Effector CD4-positive, alpha-beta T cell (primary cell): ENCODE measurements at regions not wholly inside any gene's neighbourhood (a gene's known extent, or its start where the extent isn't known, plus 50 kb on each side); places are given as distances from the start of the nearest gene placed in this dataset.

Experiments used
- DNase-seq: peaks from one replicate; pipeline ENCODE4 v3.0.0-alpha.2; 2020

GRCh38 chr5:129821477-129822131 is 73.7 kb downstream of the MINAR2 start:
- DNase-seq = no peak

DNA sequence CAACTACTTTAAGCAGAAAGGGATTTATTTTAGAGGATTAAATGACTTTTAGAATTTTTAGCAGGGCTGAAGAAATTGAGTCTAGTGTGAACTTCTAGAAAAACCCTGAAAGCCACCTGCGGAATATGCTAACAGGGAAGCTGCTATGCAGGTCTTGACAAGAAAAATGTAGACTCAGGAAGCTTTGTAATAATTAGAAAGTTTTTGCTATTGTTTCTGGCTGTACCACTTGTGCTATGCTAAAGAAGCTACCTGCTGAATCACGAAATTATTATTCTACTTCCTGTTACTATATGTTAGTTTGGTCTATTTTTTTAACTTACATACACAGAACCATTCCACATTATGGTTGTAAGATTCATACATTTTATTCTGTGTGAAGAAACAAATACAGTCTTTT is 74.0 kb upstream of the CHSY3 start:
- no peak for DNase-seq

DNA sequence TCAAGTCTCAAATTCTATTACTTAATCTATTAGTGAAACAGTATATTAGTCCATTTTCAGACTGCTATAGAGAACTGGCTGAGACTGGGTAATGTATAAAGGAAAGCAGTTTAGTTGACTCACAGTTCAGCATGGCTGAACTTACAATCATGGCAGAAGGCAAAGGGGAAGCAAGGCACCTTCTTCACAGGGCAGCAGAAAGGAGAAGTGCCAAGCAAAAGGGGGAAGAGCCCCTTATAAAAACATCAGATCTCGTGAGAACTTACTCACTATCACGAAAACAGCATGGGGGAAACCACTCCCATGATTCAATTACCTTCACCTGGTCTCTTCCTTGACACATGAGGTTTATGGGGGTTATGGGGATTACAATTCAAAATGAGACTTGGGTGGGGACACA is 67.9 kb upstream of the CHSY3 start:
- no peak for DNase-seq

DNA sequence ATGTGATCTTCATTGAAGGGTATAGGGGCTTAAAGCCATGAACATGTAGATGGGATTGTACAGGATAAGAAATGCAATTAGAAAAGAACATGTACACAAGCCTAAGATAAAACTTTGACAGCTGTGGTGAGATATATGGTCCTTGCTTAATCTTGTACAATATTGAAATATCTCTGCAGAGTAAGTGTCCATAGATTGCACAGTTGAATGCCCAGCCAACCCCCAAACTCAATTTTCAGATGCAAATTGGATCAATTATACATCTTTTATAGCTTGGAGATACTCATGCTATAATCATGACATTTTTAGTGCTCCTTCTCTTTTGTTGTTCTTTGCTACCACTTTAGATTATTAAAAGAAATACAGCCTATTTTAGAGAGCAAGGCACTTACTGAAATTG is 59.5 kb upstream of the CHSY3 start:
- no peak for DNase-seq

- DNase-seq = peak; percentile 57
Observed at GRCh38 chr5:129852747-129853352, 51.4 kb upstream of the CHSY3 start.

- no peak for DNase-seq
Observed at GRCh38 chr5:129853588-129853987, 50.7 kb upstream of the CHSY3 start.
